ENCODE measurements at regions not wholly inside any gene's neighbourhood (a gene's known extent, or its start where the extent isn't known, plus 50 kb on each side); places are given as distances from the start of the nearest gene placed in this dataset.

DNA sequence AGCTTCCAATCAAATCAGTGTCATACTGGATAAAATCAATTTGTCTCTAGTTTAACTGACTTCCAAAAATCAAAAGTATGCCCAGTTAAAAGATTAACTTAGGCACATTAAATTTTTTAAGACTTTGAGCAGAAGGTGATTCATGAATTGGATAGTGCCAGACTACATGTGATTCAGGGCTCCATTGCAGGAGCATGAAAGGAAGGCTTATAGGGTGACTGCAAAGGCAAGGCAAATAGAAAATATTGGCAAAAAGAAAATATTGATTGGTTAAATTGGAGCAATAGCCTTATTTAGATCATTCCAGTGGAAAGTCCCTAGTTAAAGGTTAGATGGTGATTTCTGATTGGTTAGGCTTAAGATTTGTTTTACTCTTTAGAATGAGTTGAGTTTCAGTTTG is 223.9 kb upstream of the ERCC4 start:
- ATAC-seq (no peak), DNase-seq (ENCODE audit: low read depth, low spot score) (no peak)
- no peaks in the 10 kb centered on the region for H3K9me2 ChIP-seq (ENCODE audit: insufficient read depth)
- no peaks in the 10 kb centered on the region for H3K36me3 ChIP-seq (ENCODE audit: control insufficient read depth in 1 of 2, insufficient read depth in 2 of 2, low read length in 2 of 2)
- no peaks in the 10 kb centered on the region for H3K79me2 ChIP-seq (ENCODE audit: insufficient read depth, low read length)
- ChIA-PET RAD21 (ENCODE audit: low non-redundant PET in 1 of 2, low total read pairs in 2 of 2, uncharacterized antibody in 2 of 2, unreplicated experiment in 2 of 2) (no interaction called here), POLR2A (no interaction called here), CTCF (no interaction called here)
- TF ChIP-seq YY1 (IDR thresholded peaks at IDR 0.05; ENCODE audit: extremely low read depth, insufficient replicate concordance, low read depth, low read length): no peak
- TF ChIP-seq, protein P1, sequence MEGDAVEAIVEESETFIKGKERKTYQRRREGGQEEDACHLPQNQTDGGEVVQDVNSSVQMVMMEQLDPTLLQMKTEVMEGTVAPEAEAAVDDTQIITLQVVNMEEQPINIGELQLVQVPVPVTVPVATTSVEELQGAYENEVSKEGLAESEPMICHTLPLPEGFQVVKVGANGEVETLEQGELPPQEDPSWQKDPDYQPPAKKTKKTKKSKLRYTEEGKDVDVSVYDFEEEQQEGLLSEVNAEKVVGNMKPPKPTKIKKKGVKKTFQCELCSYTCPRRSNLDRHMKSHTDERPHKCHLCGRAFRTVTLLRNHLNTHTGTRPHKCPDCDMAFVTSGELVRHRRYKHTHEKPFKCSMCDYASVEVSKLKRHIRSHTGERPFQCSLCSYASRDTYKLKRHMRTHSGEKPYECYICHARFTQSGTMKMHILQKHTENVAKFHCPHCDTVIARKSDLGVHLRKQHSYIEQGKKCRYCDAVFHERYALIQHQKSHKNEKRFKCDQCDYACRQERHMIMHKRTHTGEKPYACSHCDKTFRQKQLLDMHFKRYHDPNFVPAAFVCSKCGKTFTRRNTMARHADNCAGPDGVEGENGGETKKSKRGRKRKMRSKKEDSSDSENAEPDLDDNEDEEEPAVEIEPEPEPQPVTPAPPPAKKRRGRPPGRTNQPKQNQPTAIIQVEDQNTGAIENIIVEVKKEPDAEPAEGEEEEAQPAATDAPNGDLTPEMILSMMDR (IDR thresholded peaks at IDR 0.05 in 2 of 3, conservative IDR thresholded peaks at IDR 0.05 in 1 of 3; ENCODE audit: borderline replicate concordance in 1 of 3, insufficient read depth in 1 of 3, low read depth in 2 of 3, low read length in 2 of 3): no peak
- no peak for TF ChIP-seq JUND (IDR thresholded peaks at IDR 0.05)
- no peak for TF ChIP-seq EZH2phosphoT487 (IDR thresholded peaks at IDR 0.05; ENCODE audit: borderline replicate concordance)
- TF ChIP-seq SP1 (IDR thresholded peaks at IDR 0.05; ENCODE audit: low read depth): no peak
- TF ChIP-seq ZNF274 (IDR thresholded peaks at IDR 0.05; ENCODE audit: low read depth, low read length): no peak
- TF ChIP-seq ELF1 (IDR thresholded peaks at IDR 0.05; ENCODE audit: borderline replicate concordance, low read depth): no peak
- no peak for TF ChIP-seq SRF (IDR thresholded peaks at IDR 0.05; ENCODE audit: low read depth)
- TF ChIP-seq, protein P2, sequence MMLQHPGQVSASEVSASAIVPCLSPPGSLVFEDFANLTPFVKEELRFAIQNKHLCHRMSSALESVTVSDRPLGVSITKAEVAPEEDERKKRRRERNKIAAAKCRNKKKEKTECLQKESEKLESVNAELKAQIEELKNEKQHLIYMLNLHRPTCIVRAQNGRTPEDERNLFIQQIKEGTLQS (IDR thresholded peaks at IDR 0.05): no peak
- no peak for TF ChIP-seq RAD21 (IDR thresholded peaks at IDR 0.05; ENCODE audit: low read depth)
- no peak for TF ChIP-seq POLR2A (IDR thresholded peaks at IDR 0.05; ENCODE audit: borderline replicate concordance, extremely low read depth, insufficient read depth, insufficient read length)
- TF ChIP-seq EZH2 (IDR thresholded peaks at IDR 0.05): no peak
- no peak for TF ChIP-seq POLR2AphosphoS5 (IDR thresholded peaks at IDR 0.05; ENCODE audit: low read depth, low read length)
- TF ChIP-seq ZFX (IDR thresholded peaks at IDR 0.05): no peak
- no peak overlapping the region for H3K4me3 ChIP-seq (replicated peaks in 1 of 2; ENCODE audit: low read depth in 1 of 2, low read length in 2 of 2)
- BruUV-seq (replicated peaks): no TSS peak
- H3K4me2 ChIP-seq (ENCODE audit: low read length): no peak overlapping the region
- no peaks in the 10 kb centered on the region for H3K4me1 ChIP-seq (ENCODE audit: control insufficient read depth in 1 of 2, insufficient read depth in 2 of 2, low read length in 2 of 2)
- H3K27me3 ChIP-seq (ENCODE audit: insufficient read depth, low read length): no peaks in the 10 kb centered on the region
- no peak overlapping the region for H2AFZ ChIP-seq (ENCODE audit: low read depth, low read length, poor library complexity, severe bottlenecking)
- intact Hi-C loops (cut with micrococcal nuclease): no loop called here
- no peaks in the 10 kb centered on the region for H4K20me1 ChIP-seq (ENCODE audit: insufficient read depth)
- H3K27ac ChIP-seq (ENCODE audit: low read depth, low read length): no peak overlapping the region
- peaks cover 4 to 10% of the 10 kb centered on the region in 2 experiments; a peak in 2 of 4 replicates for H3K9me3 ChIP-seq (ENCODE audit: control insufficient read depth in 1 of 2, insufficient read depth in 1 of 2, low read depth in 1 of 2, low read length in 2 of 2)
- no peak overlapping the region for H3K9ac ChIP-seq (ENCODE audit: low read length)
